ENCODE measurements at regions not wholly inside any gene's neighbourhood (a gene's known extent, or its start where the extent isn't known, plus 50 kb on each side); places are given as distances from the start of the nearest gene placed in this dataset.
"Not testable (repeated sequence)": the region's sequence is repeated elsewhere in the genome, so short reads cannot be mapped to it uniquely, and the experiment has no call there.

GRCh38 chr11:97912629-97913028 is 1108.1 kb upstream of the CNTN5 start:
- H3K36me3 ChIP-seq (ENCODE audit: control insufficient read depth, insufficient read depth, low read length) = no peaks in the 10 kb centered on the region
- ATAC-seq (ENCODE audit: low read depth in 2 of 2) (no peak), DNase-seq (no peak)
- H3K4me1 ChIP-seq (ENCODE audit: control insufficient read depth, insufficient read depth, low read length, poor library complexity, severe bottlenecking) = no peaks in the 10 kb centered on the region
- Mint-ChIP-seq H3K4me1 (no peaks in the 10 kb centered on the region), H3K4me3 (no peak overlapping the region), H3K27ac (no peak overlapping the region), H3K36me3 (no peaks in the 10 kb centered on the region), H3K27me3 (no peaks in the 10 kb centered on the region), H3K9me3 (peaks cover 0 to 14% (median 4%) of the 10 kb centered on the region in 7 donors)
- H3K4me3 ChIP-seq (ENCODE audit: low read depth, low read length) = no peak overlapping the region
- H3K27me3 ChIP-seq (ENCODE audit: control insufficient read depth, insufficient read depth, low read length) = no peaks in the 10 kb centered on the region
- no peak overlapping the region for H3K27ac ChIP-seq (ENCODE audit: insufficient read depth, low read length, poor library complexity, severe bottlenecking)
- H3K9me3 ChIP-seq (ENCODE audit: control insufficient read depth in 2 of 2, low read length in 2 of 2) = no peaks in the 10 kb centered on the region

GRCh38 chr11:97922933-97923332 is 1097.8 kb upstream of the CNTN5 start:
- not testable (repeated sequence) for H3K27ac Mint-ChIP-seq; H3K27ac ChIP-seq (ENCODE audit: insufficient read depth, low read length, poor library complexity, severe bottlenecking); H3K4me3 Mint-ChIP-seq

GRCh38 chr11:97934572-97935208 is 1086.1 kb upstream of the CNTN5 start:
- Mint-ChIP-seq H3K4me1 (no peaks in the 10 kb centered on the region), H3K36me3 (no peaks in the 10 kb centered on the region), H3K27me3 (no peaks in the 10 kb centered on the region), H3K9me3 (peaks cover 0 to 16% (median 6%) of the 10 kb centered on the region in 7 donors), H3K4me3 (no peak overlapping the region), H3K27ac (no peak overlapping the region)
- Histone ChIP-seq H3K36me3 (ENCODE audit: control insufficient read depth, insufficient read depth, low read length) (no peaks in the 10 kb centered on the region), H3K4me3 (ENCODE audit: low read depth, low read length) (no peak overlapping the region), H3K9me3 (ENCODE audit: control insufficient read depth in 2 of 2, low read length in 2 of 2) (no peaks in the 10 kb centered on the region), H3K27me3 (ENCODE audit: control insufficient read depth, insufficient read depth, low read length) (no peaks in the 10 kb centered on the region), H3K27ac (ENCODE audit: insufficient read depth, low read length, poor library complexity, severe bottlenecking) (no peak overlapping the region), H3K4me1 (ENCODE audit: control insufficient read depth, insufficient read depth, low read length, poor library complexity, severe bottlenecking) (no peaks in the 10 kb centered on the region)
- no peak for ATAC-seq (ENCODE audit: low read depth in 2 of 2)
- DNase-seq = no peak

More at GRCh38 chr11:97922933-97923332, 1097.8 kb upstream of the CNTN5 start:
- H3K36me3 ChIP-seq (ENCODE audit: control insufficient read depth, insufficient read depth, low read length); H3K27me3 ChIP-seq (ENCODE audit: control insufficient read depth, insufficient read depth, low read length); H3K4me1 ChIP-seq (ENCODE audit: control insufficient read depth, insufficient read depth, low read length, poor library complexity, severe bottlenecking); H3K9me3 ChIP-seq (ENCODE audit: control insufficient read depth in 2 of 2, low read length in 2 of 2); H3K4me1 Mint-ChIP-seq; ATAC-seq (ENCODE audit: low read depth in 2 of 2); DNase-seq; H3K27me3 Mint-ChIP-seq; H3K4me3 ChIP-seq (ENCODE audit: low read depth, low read length); H3K36me3 Mint-ChIP-seq: not testable (repeated sequence)
- H3K9me3 Mint-ChIP-seq = peaks cover 0 to 22% (median 8%) of the 10 kb centered on the region in 7 donors

DNA sequence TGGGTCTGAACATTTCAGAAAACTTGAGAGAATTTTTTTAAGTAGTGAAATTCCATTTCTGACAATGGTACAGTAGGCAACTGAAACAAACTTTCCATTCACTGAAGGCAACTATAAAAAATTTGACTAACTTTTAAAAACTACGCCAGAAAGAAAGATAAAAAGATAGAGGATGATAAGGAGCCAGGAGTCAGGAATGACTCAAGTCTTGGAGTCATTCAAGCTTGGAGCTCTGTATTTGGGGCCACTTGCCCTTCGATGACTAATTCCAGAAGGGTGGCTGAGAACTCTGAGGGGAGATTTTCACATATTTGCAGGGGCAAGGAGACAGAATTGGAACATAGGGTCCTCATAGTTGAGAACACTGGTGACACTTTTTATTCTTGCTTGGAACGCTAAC is 1083.2 kb upstream of the CNTN5 start:
- Histone ChIP-seq H3K4me1 (ENCODE audit: control insufficient read depth, insufficient read depth, low read length, poor library complexity, severe bottlenecking) (no peaks in the 10 kb centered on the region), H3K4me3 (ENCODE audit: low read depth, low read length) (no peak overlapping the region), H3K36me3 (ENCODE audit: control insufficient read depth, insufficient read depth, low read length) (no peaks in the 10 kb centered on the region), H3K27ac (ENCODE audit: insufficient read depth, low read length, poor library complexity, severe bottlenecking) (no peak overlapping the region), H3K27me3 (ENCODE audit: control insufficient read depth, insufficient read depth, low read length) (no peaks in the 10 kb centered on the region), H3K9me3 (ENCODE audit: control insufficient read depth in 2 of 2, low read length in 2 of 2) (no peaks in the 10 kb centered on the region)
- H3K4me1 Mint-ChIP-seq = peaks cover 0 to 4% (median 0%) of the 10 kb centered on the region in 4 donors
- peaks cover 0 to 18% (median 7%) of the 10 kb centered on the region in 7 donors for H3K9me3 Mint-ChIP-seq
- no peak overlapping the region for H3K4me3 Mint-ChIP-seq
- ATAC-seq (ENCODE audit: low read depth in 2 of 2) = no peak
- H3K36me3 Mint-ChIP-seq = no peaks in the 10 kb centered on the region
- no peak for DNase-seq
- no peaks in the 10 kb centered on the region for H3K27me3 Mint-ChIP-seq
- H3K27ac Mint-ChIP-seq = no peak overlapping the region

GRCh38 chr11:97938789-97939188 is 1082.0 kb upstream of the CNTN5 start:
- no peaks in the 10 kb centered on the region for H3K9me3 ChIP-seq (ENCODE audit: control insufficient read depth in 2 of 2, low read length in 2 of 2)
- no peaks in the 10 kb centered on the region for H3K36me3 ChIP-seq (ENCODE audit: control insufficient read depth, insufficient read depth, low read length)
- H3K27me3 ChIP-seq (ENCODE audit: control insufficient read depth, insufficient read depth, low read length) = no peaks in the 10 kb centered on the region
- peaks cover 0 to 25% (median 9%) of the 10 kb centered on the region in 7 donors for H3K9me3 Mint-ChIP-seq
- peaks cover 0 to 4% (median 0%) of the 10 kb centered on the region in 4 donors for H3K4me1 Mint-ChIP-seq
- no peaks in the 10 kb centered on the region for H3K4me1 ChIP-seq (ENCODE audit: control insufficient read depth, insufficient read depth, low read length, poor library complexity, severe bottlenecking)
- no peak overlapping the region for H3K27ac ChIP-seq (ENCODE audit: insufficient read depth, low read length, poor library complexity, severe bottlenecking)
- H3K27ac Mint-ChIP-seq = no peak overlapping the region
- no peak for DNase-seq
- no peak overlapping the region for H3K4me3 Mint-ChIP-seq
- no peaks in the 10 kb centered on the region for H3K36me3 Mint-ChIP-seq
- no peak overlapping the region for H3K4me3 ChIP-seq (ENCODE audit: low read depth, low read length)
- no peak for ATAC-seq (ENCODE audit: low read depth in 2 of 2)
- no peaks in the 10 kb centered on the region for H3K27me3 Mint-ChIP-seq

- H3K4me3 ChIP-seq (ENCODE audit: low read depth, low read length) = no peak overlapping the region
- H3K27ac ChIP-seq (ENCODE audit: insufficient read depth, low read length, poor library complexity, severe bottlenecking) = no peak overlapping the region
- Mint-ChIP-seq H3K4me3 (no peak overlapping the region), H3K27ac (no peak overlapping the region), H3K27me3 (no peaks in the 10 kb centered on the region), H3K4me1 (peaks cover 0 to 4% (median 0%) of the 10 kb centered on the region in 4 donors), H3K9me3 (peaks cover 0 to 31% (median 11%) of the 10 kb centered on the region in 7 donors), H3K36me3 (no peaks in the 10 kb centered on the region)
- no peaks in the 10 kb centered on the region for H3K9me3 ChIP-seq (ENCODE audit: control insufficient read depth in 2 of 2, low read length in 2 of 2)
- DNase-seq (no peak), ATAC-seq (ENCODE audit: low read depth in 2 of 2) (no peak)
- H3K27me3 ChIP-seq (ENCODE audit: control insufficient read depth, insufficient read depth, low read length) = no peaks in the 10 kb centered on the region
- no peaks in the 10 kb centered on the region for H3K4me1 ChIP-seq (ENCODE audit: control insufficient read depth, insufficient read depth, low read length, poor library complexity, severe bottlenecking)
- H3K36me3 ChIP-seq (ENCODE audit: control insufficient read depth, insufficient read depth, low read length) = no peaks in the 10 kb centered on the region
Measured at GRCh38 chr11:97943493-97943892, 1077.3 kb upstream of the CNTN5 start.

DNA sequence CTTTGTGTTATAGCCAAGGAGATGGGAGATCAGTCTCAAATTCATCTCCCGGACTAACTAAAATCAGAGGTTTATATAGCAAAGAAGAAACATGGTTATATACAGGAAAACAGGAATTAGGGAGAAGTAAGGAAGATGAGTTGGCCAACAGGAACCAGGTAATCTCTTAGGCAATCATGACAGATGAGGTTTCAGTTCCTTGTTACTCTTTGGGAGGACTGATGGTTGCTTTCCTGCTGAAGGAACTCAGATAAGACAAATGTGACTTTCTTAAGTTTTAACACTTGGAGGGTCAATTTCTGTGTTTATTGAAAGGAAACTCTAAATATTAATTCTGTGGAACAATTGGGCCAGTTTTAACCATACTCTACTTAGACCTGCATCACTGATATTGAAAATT is 1072.0 kb upstream of the CNTN5 start:
- ATAC-seq (ENCODE audit: low read depth in 2 of 2) (no peak), DNase-seq (no peak)
- no peaks in the 10 kb centered on the region for H3K36me3 Mint-ChIP-seq
- peaks cover 0 to 27% (median 3%) of the 10 kb centered on the region in 7 donors for H3K9me3 Mint-ChIP-seq
- Histone ChIP-seq H3K27me3 (ENCODE audit: control insufficient read depth, insufficient read depth, low read length) (no peaks in the 10 kb centered on the region), H3K36me3 (ENCODE audit: control insufficient read depth, insufficient read depth, low read length) (no peaks in the 10 kb centered on the region), H3K4me3 (ENCODE audit: low read depth, low read length) (no peak overlapping the region), H3K27ac (ENCODE audit: insufficient read depth, low read length, poor library complexity, severe bottlenecking) (no peak overlapping the region), H3K4me1 (ENCODE audit: control insufficient read depth, insufficient read depth, low read length, poor library complexity, severe bottlenecking) (no peaks in the 10 kb centered on the region), H3K9me3 (ENCODE audit: control insufficient read depth in 2 of 2, low read length in 2 of 2) (peaks cover 0 to 2% of the 10 kb centered on the region in 2 experiments)
- H3K27ac Mint-ChIP-seq = no peak overlapping the region
- H3K4me1 Mint-ChIP-seq = no peaks in the 10 kb centered on the region
- H3K27me3 Mint-ChIP-seq = no peaks in the 10 kb centered on the region
- no peak overlapping the region for H3K4me3 Mint-ChIP-seq

DNA sequence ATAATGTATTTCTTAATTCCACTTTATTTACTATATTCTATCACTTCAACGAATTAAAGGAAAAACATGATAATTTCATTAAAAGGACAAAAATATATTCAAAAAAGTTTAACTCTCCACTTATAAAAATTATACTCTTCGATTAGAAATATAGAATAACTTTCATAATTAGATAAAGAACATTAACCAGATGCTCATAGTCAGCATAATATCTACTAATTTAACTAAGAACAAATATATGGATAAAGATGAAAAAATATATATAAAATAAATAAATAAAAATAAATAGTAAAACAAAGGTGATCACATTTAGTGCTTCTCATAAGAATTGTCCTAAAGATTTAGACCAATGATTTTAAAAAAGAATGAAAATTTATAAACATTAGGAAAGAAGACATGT is 1065.2 kb upstream of the CNTN5 start:
- DNase-seq = no peak
- H3K27me3 ChIP-seq (ENCODE audit: control insufficient read depth, insufficient read depth, low read length) = no peaks in the 10 kb centered on the region
- no peak overlapping the region for H3K4me3 Mint-ChIP-seq
- H3K4me3 ChIP-seq (ENCODE audit: low read depth, low read length) = no peak overlapping the region
- no peak for ATAC-seq (ENCODE audit: low read depth in 2 of 2)
- no peaks in the 10 kb centered on the region for H3K36me3 Mint-ChIP-seq
- no peaks in the 10 kb centered on the region for H3K4me1 ChIP-seq (ENCODE audit: control insufficient read depth, insufficient read depth, low read length, poor library complexity, severe bottlenecking)
- H3K9me3 ChIP-seq (ENCODE audit: control insufficient read depth in 2 of 2, low read length in 2 of 2) = no peaks in the 10 kb centered on the region
- H3K36me3 ChIP-seq (ENCODE audit: control insufficient read depth, insufficient read depth, low read length) = no peaks in the 10 kb centered on the region
- H3K27ac Mint-ChIP-seq = no peak overlapping the region
- H3K9me3 Mint-ChIP-seq = peaks cover 0 to 14% (median 4%) of the 10 kb centered on the region in 7 donors
- no peak overlapping the region for H3K27ac ChIP-seq (ENCODE audit: insufficient read depth, low read length, poor library complexity, severe bottlenecking)
- no peaks in the 10 kb centered on the region for H3K4me1 Mint-ChIP-seq
- no peaks in the 10 kb centered on the region for H3K27me3 Mint-ChIP-seq
